Keratinocyte (primary cell): ENCODE measurements at regions not wholly inside any gene's neighbourhood (a gene's known extent, or its start where the extent isn't known, plus 50 kb on each side); places are given as distances from the start of the nearest gene placed in this dataset.

Source experiments
- DNase-seq: peaks from one replicate; pipeline ENCODE4 v3.0.0-alpha.2; 2011; ENCODE audit warnings: low read depth, missing footprints, low spot score
- FAIRE-seq: peaks from 2 replicates; lab custom pipeline; 2011; peaks lifted over from hg19 to GRCh38; lab: Jason Lieb, UNC
- H2AFZ ChIP-seq: 2 replicates; pipeline ENCODE4 v1.6.0; 2012; ENCODE audit warnings: low read length, control low read depth, inconsistent platforms; ENCODE audit not compliant: control insufficient read depth
- H3K27ac ChIP-seq: 2 replicates; pipeline ENCODE4 v1.5.1; 2011; ENCODE audit warnings: low read length; ENCODE audit not compliant: control insufficient read depth, insufficient read depth
- H3K27me3 ChIP-seq: 3 replicates; pipeline ENCODE4 v1.6.0; 2011; ENCODE audit warnings: low read length; ENCODE audit not compliant: control insufficient read depth, insufficient read depth; ENCODE audit errors: extremely low read depth
- H3K36me3 ChIP-seq, 2 experiments: 2 replicates in 1 of 2; 3 replicates in 1 of 2; pipeline ENCODE4 v1.5.1; 2011; ENCODE audit warnings: low read length in 2 of 2, mild to moderate bottlenecking in 1 of 2; ENCODE audit not compliant: control insufficient read depth in 2 of 2, insufficient read depth in 2 of 2; ENCODE audit errors: extremely low read depth in 1 of 2
- H3K4me1 ChIP-seq: 3 replicates; pipeline ENCODE4 v1.5.1; 2011; ENCODE audit warnings: low read length; ENCODE audit not compliant: control insufficient read depth, insufficient read depth; ENCODE audit errors: extremely low read depth
- H3K4me2 ChIP-seq: 3 replicates; pipeline ENCODE4 v1.6.0; 2011; ENCODE audit warnings: low read depth, low read length; ENCODE audit not compliant: control insufficient read depth, insufficient read depth; ENCODE audit errors: extremely low read depth
- H3K4me3 ChIP-seq, 3 experiments: fragments of 200-600 bp in 1 of 3; sonication (generic) in 1 of 3; 2 replicates in 2 of 3; 3 replicates in 1 of 3; pipeline ENCODE4 v1.5.1; 2011 to 2016; ENCODE audit warnings: low read length in 3 of 3, mild to moderate bottlenecking in 3 of 3, control low read depth in 2 of 3, inconsistent platforms in 1 of 3, low read depth in 1 of 3, mixed read lengths in 1 of 3, mixed run types in 1 of 3, moderate library complexity in 1 of 3; ENCODE audit not compliant: control insufficient read depth in 2 of 3, insufficient read depth in 2 of 3; ENCODE audit errors: extremely low read depth in 1 of 3
- H3K79me2 ChIP-seq: 2 replicates; pipeline ENCODE4 v1.6.0; 2012; ENCODE audit warnings: low read length; ENCODE audit not compliant: control insufficient read depth, insufficient read depth
- H3K9ac ChIP-seq: 3 replicates; pipeline ENCODE4 v1.6.0; 2011; ENCODE audit warnings: low read length; ENCODE audit not compliant: control insufficient read depth, insufficient read depth; ENCODE audit errors: extremely low read depth
- H3K9me1 ChIP-seq: 3 replicates; pipeline ENCODE4 v1.6.0; 2011; ENCODE audit warnings: low read length; ENCODE audit not compliant: control insufficient read depth, insufficient read depth; ENCODE audit errors: extremely low read depth
- H3K9me3 ChIP-seq: 2 replicates; pipeline ENCODE4 v1.5.1; 2012; ENCODE audit warnings: low read depth, low read length; ENCODE audit not compliant: control insufficient read depth
- H4K20me1 ChIP-seq: 3 replicates; pipeline ENCODE4 v1.6.0; 2011; ENCODE audit warnings: low read length; ENCODE audit not compliant: control insufficient read depth, insufficient read depth; ENCODE audit errors: extremely low read depth
- EZH2 ChIP-seq: IDR thresholded peaks from one replicate; pipeline ENCODE4 v1.6.1; 2012; ENCODE audit warnings: inconsistent platforms, mild to moderate bottlenecking, low read length, moderate library complexity
- dilution Hi-C: fragments of 300-500 bp; cut with MboI; formaldehyde crosslinking; loops from one replicate; pipeline ENCODE4 v1.7.0; 2020; ENCODE audit warnings: low sequenced_read_pairs; ENCODE audit not compliant: extremely low pct_ligation_motif_present
- TF ChIP-seq, protein P1 (sequence below), 3 experiments: IDR thresholded peaks in 1 of 3; conservative IDR thresholded peaks in 1 of 3; optimal IDR thresholded peaks in 1 of 3; 2 replicates in 2 of 3; 3 replicates in 1 of 3; pipeline versions ENCODE3 to v1.5.1; 2011; ENCODE audit warnings: low read length in 3 of 3, mild to moderate bottlenecking in 3 of 3, moderate library complexity in 2 of 3, control low read depth in 1 of 3, inconsistent platforms in 1 of 3; ENCODE audit not compliant: insufficient read depth in 2 of 3; ENCODE audit errors: extremely low read depth in 1 of 3

DNA sequence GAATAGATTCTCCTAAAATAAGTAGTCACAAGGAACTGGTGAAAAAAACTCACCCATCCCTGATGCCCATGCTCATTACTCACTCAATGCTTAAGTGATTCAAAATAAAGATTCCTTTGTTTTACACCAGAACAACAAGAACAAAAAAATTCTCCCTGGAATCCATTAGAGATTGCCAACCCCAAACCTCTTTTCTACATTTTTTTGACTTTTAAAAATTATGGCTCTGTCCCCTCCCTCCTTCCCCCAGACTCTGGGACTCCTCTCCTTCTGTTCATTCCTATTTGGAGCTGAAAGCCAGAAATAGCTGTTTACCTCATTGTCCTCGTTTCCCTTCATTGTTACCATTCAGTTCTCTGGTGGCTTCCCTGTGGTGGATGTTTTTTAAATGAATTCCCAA, 63.2 kb upstream of the FHIP2A start:
- no peaks in the 10 kb centered on the region for H3K36me3 ChIP-seq
- H3K27ac ChIP-seq = no peak overlapping the region
- no peak overlapping the region for H3K9ac ChIP-seq
- no peak for DNase-seq
- H3K27me3 ChIP-seq = no peaks in the 10 kb centered on the region
- FAIRE-seq = no peak
- H3K4me3 ChIP-seq = no peak overlapping the region
- no peaks in the 10 kb centered on the region for H3K9me1 ChIP-seq
- TF ChIP-seq, protein P1, sequence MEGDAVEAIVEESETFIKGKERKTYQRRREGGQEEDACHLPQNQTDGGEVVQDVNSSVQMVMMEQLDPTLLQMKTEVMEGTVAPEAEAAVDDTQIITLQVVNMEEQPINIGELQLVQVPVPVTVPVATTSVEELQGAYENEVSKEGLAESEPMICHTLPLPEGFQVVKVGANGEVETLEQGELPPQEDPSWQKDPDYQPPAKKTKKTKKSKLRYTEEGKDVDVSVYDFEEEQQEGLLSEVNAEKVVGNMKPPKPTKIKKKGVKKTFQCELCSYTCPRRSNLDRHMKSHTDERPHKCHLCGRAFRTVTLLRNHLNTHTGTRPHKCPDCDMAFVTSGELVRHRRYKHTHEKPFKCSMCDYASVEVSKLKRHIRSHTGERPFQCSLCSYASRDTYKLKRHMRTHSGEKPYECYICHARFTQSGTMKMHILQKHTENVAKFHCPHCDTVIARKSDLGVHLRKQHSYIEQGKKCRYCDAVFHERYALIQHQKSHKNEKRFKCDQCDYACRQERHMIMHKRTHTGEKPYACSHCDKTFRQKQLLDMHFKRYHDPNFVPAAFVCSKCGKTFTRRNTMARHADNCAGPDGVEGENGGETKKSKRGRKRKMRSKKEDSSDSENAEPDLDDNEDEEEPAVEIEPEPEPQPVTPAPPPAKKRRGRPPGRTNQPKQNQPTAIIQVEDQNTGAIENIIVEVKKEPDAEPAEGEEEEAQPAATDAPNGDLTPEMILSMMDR (optimal IDR thresholded peaks at IDR 0.05 in 1 of 3, IDR thresholded peaks at IDR 0.05 in 1 of 3, conservative IDR thresholded peaks at IDR 0.05 in 1 of 3; ENCODE audit: extremely low read depth in 1 of 3, insufficient read depth in 2 of 3, low read length in 3 of 3) = no peak
- no peak for TF ChIP-seq EZH2
- no peaks in the 10 kb centered on the region for H4K20me1 ChIP-seq
- H3K79me2 ChIP-seq = no peaks in the 10 kb centered on the region
- no peaks in the 10 kb centered on the region for H3K9me3 ChIP-seq
- H3K4me1 ChIP-seq = peaks cover 11% of the 10 kb centered on the region
- peak overlapping the region; percentile 39 for H2AFZ ChIP-seq
- H3K4me2 ChIP-seq = no peak overlapping the region
- dilution Hi-C loops = no loop called here

DNA sequence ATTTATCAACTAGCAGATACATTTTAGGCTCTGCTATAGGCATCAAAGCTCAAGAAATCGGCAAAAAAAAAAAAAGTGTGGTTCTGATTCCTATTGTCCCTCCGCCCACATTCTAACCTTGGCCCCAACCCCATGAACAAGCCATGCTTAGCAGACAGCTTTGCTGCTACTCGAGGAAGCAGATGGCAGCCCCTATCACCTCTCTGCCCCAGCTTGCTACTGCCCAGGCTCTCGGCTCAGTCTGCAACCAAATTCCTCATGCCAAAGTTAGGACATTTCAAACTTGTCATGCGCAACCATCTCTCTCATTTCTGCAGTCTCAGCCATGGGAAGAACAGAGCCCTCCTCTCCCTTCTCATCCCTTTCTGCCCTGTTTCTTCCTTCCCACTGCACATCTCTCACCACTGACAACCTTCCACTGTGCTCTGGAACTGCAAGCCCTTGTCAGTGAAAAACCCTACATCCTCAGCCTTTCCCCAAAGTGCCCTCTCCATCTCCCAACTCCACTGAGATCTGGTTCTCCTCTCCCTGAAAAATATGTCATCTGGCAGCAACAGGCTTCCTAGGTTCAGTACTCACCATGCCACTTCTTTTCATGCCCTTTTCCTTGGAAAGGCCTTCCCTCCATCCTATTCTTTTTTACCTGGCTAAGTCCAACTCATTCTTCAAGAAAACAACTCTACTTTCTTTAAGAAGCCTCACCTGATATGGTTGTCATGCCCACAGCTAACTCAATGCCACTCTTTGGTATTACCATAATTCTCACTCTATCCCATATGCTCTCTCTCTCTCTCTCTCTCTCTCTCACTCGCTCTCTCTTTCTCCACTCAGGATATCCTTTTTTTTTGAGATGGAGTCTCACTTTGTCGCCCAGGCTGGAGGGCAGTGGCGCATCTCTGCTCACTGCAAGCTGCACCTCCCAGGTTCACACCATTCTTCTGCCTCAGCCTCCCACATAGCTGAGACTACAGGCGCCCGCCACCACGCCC, 60.1 kb upstream of the FHIP2A start:
- no peaks in the 10 kb centered on the region for H3K27me3 ChIP-seq
- peaks cover 7% of the 10 kb centered on the region for H3K4me1 ChIP-seq
- H3K9me3 ChIP-seq = no peaks in the 10 kb centered on the region
- H3K9me1 ChIP-seq = no peaks in the 10 kb centered on the region
- H3K4me3 ChIP-seq = no peak overlapping the region
- no peak for DNase-seq
- no peaks in the 10 kb centered on the region for H3K36me3 ChIP-seq
- no peak overlapping the region for H3K27ac ChIP-seq
- no peaks in the 10 kb centered on the region for H4K20me1 ChIP-seq
- H2AFZ ChIP-seq = no peak overlapping the region
- no peak overlapping the region for H3K9ac ChIP-seq
- FAIRE-seq = no peak
- TF ChIP-seq, protein P1 (optimal IDR thresholded peaks at IDR 0.05 in 1 of 3, IDR thresholded peaks at IDR 0.05 in 1 of 3, conservative IDR thresholded peaks at IDR 0.05 in 1 of 3; ENCODE audit: extremely low read depth in 1 of 3, insufficient read depth in 2 of 3, low read length in 3 of 3) = no peak
- TF ChIP-seq EZH2 = no peak
- dilution Hi-C loops = no loop called here
- H3K79me2 ChIP-seq = no peaks in the 10 kb centered on the region
- no peak overlapping the region for H3K4me2 ChIP-seq
